Muscle of leg (tissue), 3 donors: ENCODE measurements at regions not wholly inside any gene's neighbourhood (a gene's known extent, or its start where the extent isn't known, plus 50 kb on each side); places are given as distances from the start of the nearest gene placed in this dataset.

ENCODE experiments used
- DNase-seq: peaks from one replicate; pipeline ENCODE4 v3.0.0; 2013
- H3K27ac ChIP-seq: one replicate; pipeline ENCODE4 v1.5.1; 2013; ENCODE audit warnings: mild to moderate bottlenecking, low read length, control low read depth
- H3K27me3 ChIP-seq: one replicate; pipeline ENCODE4 v1.6.1; 2013; ENCODE audit warnings: low read length; ENCODE audit not compliant: control insufficient read depth, insufficient read depth
- H3K36me3 ChIP-seq: one replicate; pipeline ENCODE4 v1.6.1; 2013; ENCODE audit warnings: low read length; ENCODE audit not compliant: control insufficient read depth, insufficient read depth
- H3K4me1 ChIP-seq: one replicate; pipeline ENCODE4 v1.6.1; 2013; ENCODE audit warnings: low read length; ENCODE audit not compliant: control insufficient read depth, insufficient read depth
- H3K4me3 ChIP-seq: one replicate; pipeline ENCODE4 v1.5.1; 2013; ENCODE audit warnings: low read length, control low read depth
- H3K9me3 ChIP-seq: replicated peaks from 2 replicates; pipeline ENCODE4 v1.6.1; 2013; ENCODE audit warnings: low read depth, low read length; ENCODE audit not compliant: control insufficient read depth
- WGBS: methylation state at CpG from one replicate; pipeline ENCODE4 v1.1.5; 2013; ENCODE audit warnings: missing lambda C conversion rate; ENCODE audit not compliant: insufficient coverage; 5-methylcytosine and 5-hydroxymethylcytosine counted together

GRCh38 chr21:39018730-39019129, 164.5 kb downstream of the PSMG1 start:
- no peaks in the 10 kb centered on the region for H3K9me3 ChIP-seq
- H3K27me3 ChIP-seq = no peaks in the 10 kb centered on the region
- no peak for DNase-seq
- H3K4me1 ChIP-seq = peaks cover 34% of the 10 kb centered on the region
- WGBS = 60% methylated on average over 4 of the region's 4 CpGs
- no peak overlapping the region for H3K27ac ChIP-seq
- H3K4me3 ChIP-seq = no peak overlapping the region
- no peaks in the 10 kb centered on the region for H3K36me3 ChIP-seq

DNA sequence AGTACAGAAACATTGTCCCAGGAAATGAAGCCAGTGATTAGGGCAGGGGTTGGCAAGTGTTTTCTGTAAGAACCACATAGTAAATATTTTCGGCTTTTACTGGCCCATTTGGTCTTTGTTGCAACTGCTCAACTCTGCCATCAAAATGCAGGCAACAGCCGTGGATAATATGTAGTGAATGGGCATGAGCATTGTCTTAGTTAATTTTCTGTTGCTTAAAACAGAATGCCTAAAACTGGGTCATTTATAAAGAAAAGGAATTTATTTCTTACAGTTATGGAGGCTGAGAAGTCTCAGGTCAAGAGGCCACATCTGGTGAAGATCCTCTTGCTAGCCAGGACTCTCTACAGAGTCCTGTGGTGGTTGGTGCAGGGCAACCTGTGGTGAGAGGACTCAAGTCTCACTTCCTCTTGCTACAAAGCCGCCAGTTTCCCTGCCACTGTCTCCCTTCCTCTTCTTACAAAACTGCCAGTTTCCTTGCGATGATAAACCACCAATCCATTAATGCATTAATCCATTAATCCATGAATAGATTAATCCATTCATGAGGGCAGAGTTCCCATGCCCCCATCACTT, 166.4 kb downstream of the PSMG1 start:
- peaks cover 15% of the 10 kb centered on the region for H3K4me1 ChIP-seq
- H3K27me3 ChIP-seq = no peaks in the 10 kb centered on the region
- 90% methylated on average over 2 of the region's 4 CpGs for WGBS
- H3K9me3 ChIP-seq = no peaks in the 10 kb centered on the region
- H3K4me3 ChIP-seq = no peak overlapping the region
- peak; percentile 58 for DNase-seq
- no peak overlapping the region for H3K27ac ChIP-seq
- H3K36me3 ChIP-seq = no peaks in the 10 kb centered on the region

- no peak overlapping the region for H3K4me3 ChIP-seq
- DNase-seq = peak; percentile 54
- H3K36me3 ChIP-seq = no peaks in the 10 kb centered on the region
- no peaks in the 10 kb centered on the region for H3K4me1 ChIP-seq
- 80% methylated on average over 9 of the region's 9 CpGs for WGBS
- H3K27ac ChIP-seq = no peak overlapping the region
- H3K9me3 ChIP-seq = no peaks in the 10 kb centered on the region
- no peaks in the 10 kb centered on the region for H3K27me3 ChIP-seq
These were observed 168.5 kb downstream of the PSMG1 start for GRCh38 chr21:39014747-39015146.

- Histone ChIP-seq H3K4me1 (peaks cover under 1% of the 10 kb centered on the region), H3K9me3 (no peaks in the 10 kb centered on the region), H3K27me3 (no peaks in the 10 kb centered on the region), H3K4me3 (no peak overlapping the region), H3K27ac (no peak overlapping the region), H3K36me3 (no peaks in the 10 kb centered on the region)
- 87% methylated on average over 15 of the region's 15 CpGs for WGBS
- DNase-seq = no peak
These were observed 170.7 kb downstream of the PSMG1 start for GRCh38 chr21:39012326-39013230.

GRCh38 chr21:39011911-39012310, 171.3 kb downstream of the PSMG1 start:
- Histone ChIP-seq H3K27ac (no peak overlapping the region), H3K36me3 (no peaks in the 10 kb centered on the region), H3K4me1 (peaks cover 4% of the 10 kb centered on the region), H3K4me3 (no peak overlapping the region), H3K9me3 (no peaks in the 10 kb centered on the region), H3K27me3 (no peaks in the 10 kb centered on the region)
- WGBS = 91% methylated on average over 3 of the region's 3 CpGs
- DNase-seq = no peak

GRCh38 chr21:39010629-39011404, 172.4 kb downstream of the PSMG1 start:
- 74% methylated on average over 13 of the region's 16 CpGs for WGBS
- H3K27ac ChIP-seq = no peak overlapping the region
- H3K36me3 ChIP-seq = no peaks in the 10 kb centered on the region
- no peak for DNase-seq
- H3K9me3 ChIP-seq = peaks cover 6% of the 10 kb centered on the region
- no peaks in the 10 kb centered on the region for H3K27me3 ChIP-seq
- peaks cover 14% of the 10 kb centered on the region for H3K4me1 ChIP-seq
- H3K4me3 ChIP-seq = no peak overlapping the region

DNA sequence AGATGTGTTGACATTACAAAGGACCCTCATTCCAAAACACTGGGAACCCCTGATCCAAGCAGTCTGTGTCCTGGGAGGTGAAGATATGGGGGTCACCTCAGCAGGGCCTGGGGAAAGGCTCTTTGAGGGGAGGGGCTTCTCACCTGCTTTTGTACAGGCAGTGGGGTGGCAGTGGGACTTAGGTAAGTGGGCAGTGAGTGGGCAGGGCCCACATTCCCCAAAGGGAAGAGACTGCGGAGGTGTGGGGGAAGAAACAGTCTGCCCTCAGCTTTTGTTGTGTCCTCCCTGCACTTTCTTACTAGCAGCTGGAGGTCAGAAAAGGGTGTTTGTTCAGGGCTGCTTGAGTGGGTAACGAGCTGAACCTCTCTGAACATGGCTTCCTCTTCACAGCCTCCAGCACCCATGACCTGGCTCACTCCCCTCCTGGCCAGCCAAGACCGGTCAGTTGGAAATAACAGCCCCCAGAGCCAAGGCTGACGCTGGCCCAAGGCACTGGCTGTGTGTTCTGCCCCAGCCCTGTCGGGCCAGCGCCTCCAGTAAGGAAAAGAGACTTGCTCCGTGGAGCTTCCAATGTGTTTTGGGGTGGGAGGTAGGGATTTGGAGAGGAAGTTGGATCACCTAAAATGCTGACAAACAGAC, 173.5 kb downstream of the PSMG1 start:
- peaks cover 23% of the 10 kb centered on the region for H3K4me1 ChIP-seq
- WGBS = 66% methylated on average over 5 of the region's 7 CpGs

GRCh38 chr21:39007985-39008384, 175.3 kb downstream of the PSMG1 start:
- Histone ChIP-seq H3K36me3 (no peaks in the 10 kb centered on the region), H3K9me3 (peaks cover 6% of the 10 kb centered on the region), H3K4me1 (peaks cover 31% of the 10 kb centered on the region), H3K27me3 (no peaks in the 10 kb centered on the region), H3K27ac (no peak overlapping the region), H3K4me3 (no peak overlapping the region)
- no peak for DNase-seq
- WGBS = 100% methylated on average over 1 of the region's 2 CpGs

More for the DNA sequence above, 173.5 kb downstream of the PSMG1 start:
- Histone ChIP-seq H3K4me3 (no peak overlapping the region), H3K27me3 (no peaks in the 10 kb centered on the region), H3K36me3 (no peaks in the 10 kb centered on the region), H3K27ac (no peak overlapping the region), H3K9me3 (peaks cover 6% of the 10 kb centered on the region)
- DNase-seq = no peak

- peaks cover 34% of the 10 kb centered on the region for H3K4me1 ChIP-seq
- peaks cover 6% of the 10 kb centered on the region for H3K9me3 ChIP-seq
- peak overlapping the region; percentile 38 for H3K27ac ChIP-seq
- H3K4me3 ChIP-seq = no peak overlapping the region
- DNase-seq = no peak
- H3K27me3 ChIP-seq = no peaks in the 10 kb centered on the region
- 69% methylated on average over 5 of the region's 8 CpGs for WGBS
- H3K36me3 ChIP-seq = no peaks in the 10 kb centered on the region
These were observed 175.7 kb downstream of the PSMG1 start for GRCh38 chr21:39007532-39007931.
